H9 (cell line): ENCODE measurements at regions not wholly inside any gene's neighbourhood (a gene's known extent, or its start where the extent isn't known, plus 50 kb on each side); places are given as distances from the start of the nearest gene placed in this dataset.

Source experiments
- DNase-seq: peaks from one replicate; pipeline ENCODE4 v3.0.0-alpha.2; 2017
- H2AFZ ChIP-seq: one replicate; pipeline ENCODE4 v1.6.1; 2013; ENCODE audit warnings: mild to moderate bottlenecking, low read length, control low read depth, moderate library complexity
- H2AK5ac ChIP-seq: 2 replicates; pipeline ENCODE4 v1.6.1; 2013; ENCODE audit warnings: low read length, control low read depth, mixed read lengths; ENCODE audit not compliant: insufficient read length
- H2BK120ac ChIP-seq: one replicate; pipeline ENCODE4 v1.6.1; 2013; ENCODE audit warnings: low read depth, mild to moderate bottlenecking, low read length, control low read depth, inconsistent platforms; ENCODE audit not compliant: poor library complexity, severe bottlenecking
- H2BK12ac ChIP-seq: 2 replicates; pipeline ENCODE4 v1.6.1; 2013; ENCODE audit warnings: low read length, control low read depth, mixed read lengths, low read depth; ENCODE audit not compliant: insufficient read length
- H2BK15ac ChIP-seq: 2 replicates; pipeline ENCODE4 v1.6.1; 2013; ENCODE audit warnings: low read depth, low read length, control low read depth
- H2BK20ac ChIP-seq: one replicate; pipeline ENCODE4 v1.6.1; 2013; ENCODE audit warnings: low read depth, mild to moderate bottlenecking, low read length, control low read depth, inconsistent platforms; ENCODE audit not compliant: poor library complexity, severe bottlenecking
- H2BK5ac ChIP-seq: 2 replicates; pipeline ENCODE4 v1.6.1; 2013; ENCODE audit warnings: low read length, control low read depth, mixed read lengths; ENCODE audit not compliant: insufficient read length
- H3K14ac ChIP-seq: 2 replicates; pipeline ENCODE4 v1.6.1; 2013; ENCODE audit warnings: low read length, control low read depth; ENCODE audit not compliant: insufficient read depth
- H3K18ac ChIP-seq: 2 replicates; pipeline ENCODE4 v1.6.1; 2013; ENCODE audit warnings: low read depth, mild to moderate bottlenecking, mixed read lengths, low read length, control low read depth; ENCODE audit not compliant: insufficient read length
- H3K23ac ChIP-seq: 2 replicates; pipeline ENCODE4 v1.6.1; 2013; ENCODE audit warnings: low read length, control low read depth, mixed read lengths, low read depth; ENCODE audit not compliant: insufficient read length
- H3K23me2 ChIP-seq: 2 replicates; pipeline ENCODE4 v1.6.1; 2013; ENCODE audit warnings: low read depth, mild to moderate bottlenecking, mixed read lengths, low read length, control low read depth; ENCODE audit not compliant: insufficient read length, poor library complexity, severe bottlenecking
- H3K27ac ChIP-seq: 2 replicates; pipeline ENCODE4 v1.5.1; 2013; ENCODE audit warnings: low read length, control low read depth, mixed read lengths, low read depth; ENCODE audit not compliant: insufficient read length
- H3K27me3 ChIP-seq: 2 replicates; pipeline ENCODE4 v1.6.1; 2013; ENCODE audit warnings: low read length, control low read depth, inconsistent platforms; ENCODE audit not compliant: insufficient read depth
- H3K4ac ChIP-seq: 2 replicates; pipeline ENCODE4 v1.6.1; 2013; ENCODE audit warnings: low read depth, mild to moderate bottlenecking, control low read depth, inconsistent platforms, low read length, moderate library complexity
- H3K4me1 ChIP-seq: 2 replicates; pipeline ENCODE4 v1.6.1; 2013; ENCODE audit warnings: low read length, control low read depth, inconsistent platforms; ENCODE audit not compliant: insufficient read depth
- H3K4me2 ChIP-seq: 2 replicates; pipeline ENCODE4 v1.6.1; 2013; ENCODE audit warnings: low read length, control low read depth, mixed read lengths; ENCODE audit not compliant: insufficient read length, insufficient read depth
- H3K56ac ChIP-seq: 2 replicates; pipeline ENCODE4 v1.6.1; 2013; ENCODE audit warnings: low read depth, mild to moderate bottlenecking, mixed read lengths, low read length, control low read depth; ENCODE audit not compliant: insufficient read length
- H3K79me1 ChIP-seq: 2 replicates; pipeline ENCODE4 v1.6.1; 2013; ENCODE audit warnings: low read depth, mild to moderate bottlenecking, moderate library complexity, low read length, control low read depth, inconsistent platforms; ENCODE audit not compliant: insufficient read depth, poor library complexity, severe bottlenecking
- H3K79me2 ChIP-seq: 2 replicates; pipeline ENCODE4 v1.6.1; 2013; ENCODE audit warnings: low read length, control low read depth, inconsistent platforms; ENCODE audit not compliant: insufficient read depth
- H3K9ac ChIP-seq: 2 replicates; pipeline ENCODE4 v1.6.1; 2013; ENCODE audit warnings: low read length, control low read depth, mixed read lengths; ENCODE audit not compliant: insufficient read length; ENCODE audit errors: extremely low read depth
- H3K9me3 ChIP-seq: one replicate; pipeline ENCODE4 v1.6.1; 2013; ENCODE audit warnings: low read depth, low read length, inconsistent platforms; ENCODE audit not compliant: control insufficient read depth
- H3T11ph ChIP-seq: one replicate; pipeline ENCODE4 v1.6.1; 2013; ENCODE audit warnings: mild to moderate bottlenecking, low read length, control low read depth, inconsistent platforms
- H4K20me1 ChIP-seq: one replicate; pipeline ENCODE4 v1.6.1; 2013; ENCODE audit not compliant: control insufficient read depth, insufficient read length, insufficient read depth
- H4K5ac ChIP-seq: 2 replicates; pipeline ENCODE4 v1.6.1; 2013; ENCODE audit warnings: low read depth, mild to moderate bottlenecking, mixed read lengths, low read length, control low read depth; ENCODE audit not compliant: insufficient read length
- H4K8ac ChIP-seq: replicated peaks from 2 replicates; pipeline ENCODE4 v1.6.1; 2013; ENCODE audit warnings: low read length, control low read depth, mixed read lengths, low read depth; ENCODE audit not compliant: insufficient read length
- H4K91ac ChIP-seq: 2 replicates; pipeline ENCODE4 v1.6.1; 2013; ENCODE audit warnings: low read depth, mild to moderate bottlenecking, moderate library complexity, mixed read lengths, low read length, control low read depth; ENCODE audit not compliant: insufficient read length
- H3K27ac Mint-ChIP-seq, 3 experiments: 2 replicates in 2 of 3; 3 replicates in 1 of 3; pipeline ENCODE4 v1.8.0; 2020 to 2021; ENCODE audit warnings: mixed read lengths in 3 of 3, mild to moderate bottlenecking in 1 of 3, moderate library complexity in 1 of 3
- H3K27me3 Mint-ChIP-seq: 2 replicates; pipeline ENCODE4 v1.8.0; 2021; ENCODE audit warnings: low read depth, mild to moderate bottlenecking, moderate library complexity, mixed read lengths
- H3K36me3 Mint-ChIP-seq, 3 experiments: 2 replicates in 2 of 3; 3 replicates in 1 of 3; pipeline ENCODE4 v1.8.0; 2020 to 2021; ENCODE audit warnings: low read depth in 3 of 3, mixed read lengths in 3 of 3; ENCODE audit not compliant: insufficient read depth in 1 of 3
- H3K4me1 Mint-ChIP-seq, 2 experiments: 2 replicates each; pipeline ENCODE4 v1.8.0; 2020; ENCODE audit warnings: mixed read lengths in 2 of 2
- H3K4me3 Mint-ChIP-seq, 2 experiments: 2 replicates in 1 of 2; 3 replicates in 1 of 2; pipeline ENCODE4 v1.8.0; 2020 to 2021; ENCODE audit warnings: mild to moderate bottlenecking in 2 of 2, mixed read lengths in 2 of 2, moderate library complexity in 1 of 2
- H3K9me3 Mint-ChIP-seq, 2 experiments: 2 replicates in 1 of 2; 3 replicates in 1 of 2; pipeline ENCODE4 v1.8.0; 2020; ENCODE audit warnings: mild to moderate bottlenecking in 2 of 2, mixed read lengths in 2 of 2, moderate library complexity in 1 of 2
- CTCF ChIP-seq: fragments of 200-600 bp; sonication (generic); conservative IDR thresholded peaks from 3 replicates; pipeline ENCODE4 v1.8.0; 2021; ENCODE audit warnings: antibody characterized with exemption, mild to moderate bottlenecking
- WGBS: extraction: QIAGEN DNeasy Blood & Tissue Kit; methylation state at CpG from one replicate; pipeline ENCODE4 v1.1.7; 2013; ENCODE audit warnings: missing lambda C conversion rate, low lambda C conversion rate, mixed read lengths; ENCODE audit not compliant: insufficient read length; ENCODE audit errors: extremely low coverage; 5-methylcytosine and 5-hydroxymethylcytosine counted together

- Mint-ChIP-seq H3K27me3 (no peaks in the 10 kb centered on the region), H3K27ac (no peak overlapping the region), H3K36me3 (no peaks in the 10 kb centered on the region), H3K4me3 (no peak overlapping the region), H3K9me3 (no peaks in the 10 kb centered on the region), H3K4me1 (no peaks in the 10 kb centered on the region)
- DNase-seq = no peak
- no peaks in the 10 kb centered on the region for H3K27me3 ChIP-seq
- no peak overlapping the region for H2BK5ac ChIP-seq
- H4K5ac ChIP-seq = no peak overlapping the region
- H3K79me1 ChIP-seq = no peaks in the 10 kb centered on the region
- H2BK15ac ChIP-seq = no peak overlapping the region
- H2BK20ac ChIP-seq = no peak overlapping the region
- no peak overlapping the region for H2BK120ac ChIP-seq
- no peak overlapping the region for H4K91ac ChIP-seq
- H3K14ac ChIP-seq = no peak overlapping the region
- H3K23me2 ChIP-seq = no peaks in the 10 kb centered on the region
- no peak overlapping the region for H3K23ac ChIP-seq
- no peaks in the 10 kb centered on the region for H3K4me1 ChIP-seq
- TF ChIP-seq CTCF = no peak
- no peak overlapping the region for H3K4me2 ChIP-seq
- no peak overlapping the region for H2BK12ac ChIP-seq
- no peak overlapping the region for H2AK5ac ChIP-seq
- no peak overlapping the region for H3K18ac ChIP-seq
- H4K20me1 ChIP-seq = no peaks in the 10 kb centered on the region
- WGBS = no CpG with 5 or more reads among the region's 2 CpGs
- no peak overlapping the region for H3K9ac ChIP-seq
- no peak overlapping the region for H2AFZ ChIP-seq
- H3T11ph ChIP-seq = no peak overlapping the region
- no peaks in the 10 kb centered on the region for H3K79me2 ChIP-seq
- H3K56ac ChIP-seq = no peak overlapping the region
- H3K4ac ChIP-seq = no peak overlapping the region
- H3K9me3 ChIP-seq = no peaks in the 10 kb centered on the region
- H4K8ac ChIP-seq = no peak overlapping the region
- H3K27ac ChIP-seq = no peak overlapping the region
These were observed 632.6 kb upstream of the WWC1 start for GRCh38 chr5:167658889-167659288.
